22Rv1 (cell line): ENCODE measurements at regions not wholly inside any gene's neighbourhood (a gene's known extent, or its start where the extent isn't known, plus 50 kb on each side); places are given as distances from the start of the nearest gene placed in this dataset.

Experiments
- CTCF ChIP-seq: fragments of 450-650 bp; IDR thresholded peaks from 2 replicates; pipeline ENCODE4 v1.5.1; 2017; ENCODE audit warnings: mild to moderate bottlenecking
- ZFX ChIP-seq: fragments of 450-650 bp; IDR thresholded peaks from 2 replicates; pipeline ENCODE4 v1.6.1; 2017; ENCODE audit warnings: antibody characterized with exemption, borderline replicate concordance

GRCh38 chr12:88908345-88908744 lies 328.1 kb upstream of the KITLG start:
- no peak for TF ChIP-seq CTCF
- TF ChIP-seq ZFX = no peak
